Iris pigment epithelial cell (primary cell): ENCODE measurements at regions not wholly inside any gene's neighbourhood (a gene's known extent, or its start where the extent isn't known, plus 50 kb on each side); places are given as distances from the start of the nearest gene placed in this dataset.
"Not testable (repeated sequence)": the region's sequence is repeated elsewhere in the genome, so short reads cannot be mapped to it uniquely, and the experiment has no call there.

Experiments used
- DNase-seq: peaks from one replicate; pipeline ENCODE4 v3.0.0-alpha.2; 2011; ENCODE audit warnings: low read depth

GRCh38 chr16:50449800-50450199, 81.0 kb upstream of the BRD7 start:
- DNase-seq = no peak

DNA sequence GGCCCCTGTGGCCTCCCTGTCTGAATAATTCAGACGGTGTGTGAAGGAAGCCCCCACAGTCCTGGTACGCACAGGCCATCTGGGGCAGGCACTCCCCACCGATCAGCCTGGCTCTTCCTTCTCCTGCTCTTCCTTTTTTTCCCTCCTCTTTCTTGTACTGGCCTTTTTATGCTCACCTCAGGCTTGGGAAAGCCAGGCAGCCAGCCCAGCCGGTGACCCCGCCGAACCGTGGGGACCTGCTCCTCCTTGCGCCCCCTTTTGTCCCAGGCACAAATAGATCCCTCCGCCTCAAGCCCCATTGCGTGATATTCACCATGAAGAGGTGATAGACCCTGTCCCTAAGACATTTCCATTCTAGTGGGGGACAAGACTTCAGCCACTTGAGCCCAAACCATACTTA, 80.2 kb upstream of the BRD7 start:
- DNase-seq = no peak

DNA sequence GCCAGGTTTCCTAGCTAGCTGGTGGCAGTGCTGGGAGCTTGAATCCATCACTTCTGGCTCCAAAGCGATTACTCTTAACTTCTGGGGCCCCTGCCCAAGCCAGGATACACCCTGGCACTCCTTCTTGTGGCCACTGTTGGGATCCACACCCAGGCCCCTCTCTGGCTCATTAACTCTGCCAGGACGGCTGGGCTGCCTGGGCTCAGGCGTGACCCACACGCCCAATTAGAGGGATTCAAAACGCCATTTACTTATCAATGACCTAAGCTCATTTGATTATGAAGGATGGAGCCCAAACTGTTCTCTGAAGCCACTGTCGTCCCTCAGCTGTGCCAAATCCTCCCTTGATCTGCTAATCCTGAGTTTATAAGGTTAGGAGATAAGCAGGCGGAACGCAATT, 79.7 kb upstream of the BRD7 start:
- DNase-seq = no peak

GRCh38 chr16:50447386-50447785, 78.6 kb upstream of the BRD7 start:
- DNase-seq = not testable (repeated sequence)

DNA sequence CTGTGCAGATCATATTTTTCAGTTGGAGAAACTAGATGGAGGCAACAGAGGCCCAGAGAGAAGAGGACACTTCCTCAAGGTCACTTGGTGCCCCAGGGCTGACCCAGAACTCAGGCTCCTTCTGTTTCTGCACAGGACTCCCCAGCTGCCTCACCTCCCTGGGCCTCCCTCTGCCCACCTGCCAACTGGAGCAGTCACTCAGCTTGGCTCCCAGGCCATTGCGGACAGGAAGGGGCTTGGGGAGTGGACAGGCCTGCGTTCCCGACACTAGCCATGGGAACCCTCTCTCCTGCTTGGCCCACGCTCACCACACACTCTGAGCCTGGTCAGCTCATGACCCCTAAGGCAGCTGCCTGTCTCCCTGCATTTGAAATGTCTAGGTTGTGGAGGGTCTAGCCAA, 78.1 kb upstream of the BRD7 start:
- no peak for DNase-seq

GRCh38 chr16:50445621-50446555, 77.1 kb upstream of the BRD7 start:
- DNase-seq = no peak

DNA sequence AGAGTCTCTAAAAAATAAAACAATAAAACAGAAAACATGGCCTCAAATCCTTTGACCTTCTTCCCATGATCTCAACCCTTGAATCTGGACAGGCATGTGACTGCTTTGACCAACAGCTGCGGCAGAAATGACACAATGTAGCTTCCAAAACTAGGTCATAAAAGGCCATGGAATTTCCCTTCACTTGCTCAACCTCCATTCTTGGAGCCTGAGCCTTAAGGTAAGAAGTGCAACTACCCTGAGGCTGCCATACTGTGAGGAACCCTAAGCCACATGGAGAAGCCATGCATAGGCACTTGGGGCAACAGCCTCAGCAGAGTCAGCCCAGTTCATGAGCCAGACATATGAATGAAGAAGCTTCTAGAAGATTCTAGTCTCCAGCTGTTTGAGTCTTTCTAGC, 75.7 kb upstream of the BRD7 start:
- DNase-seq = peak; percentile 4

GRCh38 chr16:50442221-50442620, 73.4 kb upstream of the BRD7 start:
- no peak for DNase-seq

DNA sequence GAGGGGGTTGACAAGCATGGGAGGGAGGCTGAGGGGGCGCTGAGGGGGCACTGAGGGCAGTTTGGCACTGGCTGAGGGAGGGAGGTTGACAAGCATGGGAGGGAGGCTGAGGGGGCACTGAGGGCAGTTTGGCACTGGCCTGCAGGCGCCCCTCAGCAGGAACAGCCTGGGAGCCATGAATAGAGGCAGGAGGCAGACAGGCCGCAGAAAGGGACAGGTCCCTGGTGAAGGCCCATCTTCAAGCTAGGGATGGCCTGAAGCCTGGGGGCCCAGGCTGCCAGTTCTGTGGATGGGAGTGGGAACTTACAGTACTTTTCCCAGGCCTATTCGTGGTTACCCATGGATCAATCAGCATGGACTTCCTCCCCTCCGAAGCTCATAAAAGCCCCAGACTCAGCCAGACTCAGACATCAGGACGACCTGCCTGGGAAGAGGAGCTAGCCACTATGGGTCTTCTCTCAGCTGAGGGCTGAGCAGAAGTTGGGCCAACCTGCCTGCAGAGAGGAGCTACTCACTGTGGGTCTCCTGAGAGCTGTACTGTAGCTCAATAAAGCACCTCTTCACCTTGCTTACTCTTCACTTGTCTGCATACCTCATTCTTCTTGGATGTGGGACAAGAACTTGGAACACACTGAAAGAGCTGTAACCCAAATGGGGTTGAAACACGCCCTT, 72.8 kb upstream of the BRD7 start:
- no peak for DNase-seq

- no peak for DNase-seq
Measured at GRCh38 chr16:50440991-50441390, 72.2 kb upstream of the BRD7 start.

GRCh38 chr16:50440531-50440930, 71.7 kb upstream of the BRD7 start:
- no peak for DNase-seq

- no peak for DNase-seq
Measured at GRCh38 chr16:50437769-50438437, 69.1 kb upstream of the BRD7 start.

DNA sequence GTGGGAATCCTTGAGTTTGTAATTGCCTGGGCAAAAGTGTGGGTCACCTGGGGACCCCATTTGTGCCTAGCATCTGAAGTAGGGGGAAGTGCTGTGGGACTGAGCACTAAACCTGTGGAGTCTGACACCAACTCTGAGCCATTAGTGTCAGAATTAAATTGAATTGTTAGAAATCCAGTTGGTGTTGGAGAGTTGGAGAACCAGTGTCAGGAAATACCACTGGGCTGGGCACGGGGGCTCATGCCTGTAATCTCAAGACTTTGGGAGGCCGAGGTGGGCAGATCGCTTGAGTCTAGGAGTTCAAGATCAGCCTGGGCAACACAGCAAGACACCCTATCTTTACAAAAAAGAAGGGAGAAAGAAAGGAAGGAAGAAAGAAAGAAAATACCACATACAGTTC, 67.5 kb upstream of the BRD7 start:
- DNase-seq = no peak

DNA sequence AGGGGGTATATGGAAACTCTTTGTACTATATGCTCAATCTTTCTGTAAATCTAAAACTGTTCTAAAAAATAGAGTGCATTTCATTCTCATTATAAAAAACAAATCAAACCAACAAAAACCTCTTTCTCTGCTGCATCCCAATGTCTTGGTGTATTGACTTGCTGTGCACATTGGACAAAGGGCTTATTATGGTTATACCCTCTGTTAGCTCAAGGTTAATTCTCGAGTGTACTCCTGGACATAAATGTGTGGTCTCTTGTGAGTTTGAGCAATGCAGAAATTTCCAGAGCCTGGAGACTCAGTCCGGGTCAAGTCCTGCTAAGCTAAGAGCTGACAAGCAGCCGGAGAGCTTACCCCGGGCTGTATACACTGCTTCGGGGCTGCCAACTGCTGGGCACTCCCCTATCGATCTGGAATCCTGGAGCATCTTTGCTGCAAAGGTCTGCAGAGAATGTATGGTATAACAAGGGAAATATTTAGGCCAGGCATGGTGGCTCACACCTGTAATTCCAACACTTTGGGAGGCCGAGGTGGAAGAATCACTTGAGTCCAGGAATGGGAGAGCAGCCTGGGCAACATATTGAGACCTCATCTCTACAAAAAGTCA, 66.2 kb upstream of the BRD7 start:
- DNase-seq = no peak

DNA sequence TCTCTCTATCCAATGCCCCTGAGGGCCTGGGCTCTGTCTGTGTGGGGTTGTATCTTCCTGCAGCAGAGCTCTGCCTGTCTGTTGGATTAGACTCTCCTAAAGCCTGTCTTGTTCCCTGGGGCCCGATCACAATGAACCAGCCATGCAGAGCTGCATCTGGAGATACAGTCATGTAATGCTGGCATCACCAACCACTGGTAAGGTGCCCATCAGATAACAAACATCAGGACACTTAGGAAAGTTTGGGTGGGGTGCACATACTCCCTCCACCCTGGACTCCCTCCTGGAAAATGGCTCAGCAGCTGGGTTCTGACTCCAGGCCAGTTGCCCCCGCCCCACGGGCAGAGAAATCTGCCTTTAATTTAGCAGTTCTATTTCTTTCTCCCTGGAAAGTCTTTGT, 61.3 kb upstream of the BRD7 start:
- DNase-seq = no peak

- DNase-seq = no peak
Measured at GRCh38 chr16:50428742-50429141, 60.0 kb upstream of the BRD7 start.

DNA sequence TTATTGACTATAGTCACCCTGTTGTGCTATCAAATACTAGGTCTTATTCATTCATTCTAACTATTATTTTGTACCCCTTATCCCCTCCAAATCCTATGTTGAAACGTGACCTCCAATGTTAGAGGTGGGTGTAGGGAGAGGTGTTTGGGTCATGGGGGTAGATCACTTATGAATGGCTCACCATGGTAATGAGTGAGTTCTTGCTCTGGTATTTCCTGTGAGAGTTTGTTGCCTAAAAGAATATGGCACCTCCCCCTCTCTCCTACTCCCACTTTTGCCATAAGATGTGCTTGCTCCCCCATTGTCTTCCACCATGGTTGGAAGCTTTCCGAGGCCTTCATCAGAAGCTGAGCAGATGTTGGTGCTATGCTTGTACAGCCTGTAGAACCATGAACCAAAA, 59.3 kb upstream of the BRD7 start:
- no peak for DNase-seq

DNA sequence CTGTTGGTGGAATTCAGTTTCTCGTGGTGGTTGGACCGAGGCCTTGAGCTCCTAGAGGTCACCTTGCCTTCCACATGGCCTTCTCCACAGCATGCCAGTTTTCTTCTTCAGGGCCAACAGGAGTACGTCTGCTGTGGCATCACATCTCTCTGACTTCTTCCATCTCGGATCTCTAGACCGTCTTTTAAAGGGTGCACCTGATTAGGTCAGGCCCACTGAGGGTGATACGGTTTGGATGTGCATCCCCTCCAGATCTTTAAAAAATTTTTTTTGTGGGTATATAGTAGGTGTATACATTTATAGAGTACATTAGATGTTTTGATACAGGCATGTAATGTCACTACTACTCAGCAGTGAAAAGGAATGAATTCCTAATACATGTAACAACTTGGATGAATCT, 58.3 kb upstream of the BRD7 start:
- no peak for DNase-seq

GRCh38 chr16:50425648-50426047, 56.9 kb upstream of the BRD7 start:
- no peak for DNase-seq

GRCh38 chr16:50425044-50425443, 56.3 kb upstream of the BRD7 start:
- no peak for DNase-seq

DNA sequence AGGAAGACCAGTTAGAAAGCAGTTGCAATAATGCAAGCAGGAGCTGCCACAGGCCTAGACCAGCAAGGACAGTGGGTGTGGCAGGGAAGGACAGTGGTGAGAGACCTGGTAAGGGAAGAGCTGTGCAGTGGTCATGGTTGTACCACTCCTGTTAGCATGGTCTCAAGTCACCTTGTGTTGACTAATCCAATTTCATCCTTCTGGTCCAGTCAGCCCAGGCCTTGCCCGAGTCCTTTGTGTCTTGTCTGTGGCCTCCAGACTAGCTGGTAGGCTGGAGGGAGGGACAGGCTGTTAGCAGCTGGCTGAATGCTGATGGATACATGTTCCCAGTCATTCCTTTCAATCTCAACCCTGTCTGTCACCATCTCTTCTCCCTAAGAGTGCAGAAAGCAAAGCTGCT, 54.1 kb upstream of the BRD7 start:
- no peak for DNase-seq

GRCh38 chr16:50419116-50419515, 50.3 kb upstream of the BRD7 start:
- DNase-seq = no peak
